GM21717 (cell line): ENCODE measurements at regions not wholly inside any gene's neighbourhood (a gene's known extent, or its start where the extent isn't known, plus 50 kb on each side); places are given as distances from the start of the nearest gene placed in this dataset.
"Not testable (repeated sequence)": the region's sequence is repeated elsewhere in the genome, so short reads cannot be mapped to it uniquely, and the experiment has no call there.

Source experiments
- ATAC-seq: cut with Tn5 transposase; IDR thresholded peaks from one replicate; pipeline ENCODE4 v1.9.1; 2021; ENCODE audit warnings: mild to moderate bottlenecking, moderate library complexity; ENCODE audit not compliant: unreplicated experiment

DNA sequence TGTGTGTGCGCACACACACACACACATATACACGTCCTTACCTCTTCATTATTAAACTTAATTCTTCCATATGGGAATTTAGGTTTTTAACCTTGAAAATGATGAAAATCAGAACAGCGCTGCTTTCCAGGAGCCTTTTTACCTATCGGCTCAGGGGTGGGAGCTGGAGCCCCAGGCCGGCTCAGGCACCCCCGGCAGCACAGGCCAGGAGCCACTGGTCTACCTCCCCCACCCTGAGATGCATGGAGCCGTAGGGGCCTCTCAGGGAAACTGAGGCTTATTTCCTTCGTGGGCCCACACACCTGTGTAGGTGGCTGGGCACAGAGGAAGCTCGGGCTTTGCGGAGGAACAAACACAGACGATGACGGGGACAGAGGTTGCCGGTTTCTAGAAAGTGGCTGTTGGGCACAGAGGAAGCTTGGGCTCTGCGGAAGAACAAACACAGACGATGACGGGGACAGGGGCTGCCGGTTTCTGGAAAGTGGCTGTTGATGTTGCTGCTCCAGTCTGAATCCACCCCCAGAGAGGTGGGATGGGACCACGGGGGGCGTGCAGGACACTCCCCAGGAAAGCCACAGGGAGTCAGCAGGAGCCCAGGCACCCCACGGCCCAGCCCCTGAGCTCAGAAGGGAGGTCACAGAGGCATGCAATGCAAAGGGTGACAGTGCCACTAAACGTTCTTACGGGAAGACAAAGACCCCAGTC lies 149.4 kb downstream of the BRD1 start:
- ATAC-seq = no peak

- no peak for ATAC-seq
Measured at GRCh38 chr22:49677495-49677889, 150.2 kb downstream of the BRD1 start.

DNA sequence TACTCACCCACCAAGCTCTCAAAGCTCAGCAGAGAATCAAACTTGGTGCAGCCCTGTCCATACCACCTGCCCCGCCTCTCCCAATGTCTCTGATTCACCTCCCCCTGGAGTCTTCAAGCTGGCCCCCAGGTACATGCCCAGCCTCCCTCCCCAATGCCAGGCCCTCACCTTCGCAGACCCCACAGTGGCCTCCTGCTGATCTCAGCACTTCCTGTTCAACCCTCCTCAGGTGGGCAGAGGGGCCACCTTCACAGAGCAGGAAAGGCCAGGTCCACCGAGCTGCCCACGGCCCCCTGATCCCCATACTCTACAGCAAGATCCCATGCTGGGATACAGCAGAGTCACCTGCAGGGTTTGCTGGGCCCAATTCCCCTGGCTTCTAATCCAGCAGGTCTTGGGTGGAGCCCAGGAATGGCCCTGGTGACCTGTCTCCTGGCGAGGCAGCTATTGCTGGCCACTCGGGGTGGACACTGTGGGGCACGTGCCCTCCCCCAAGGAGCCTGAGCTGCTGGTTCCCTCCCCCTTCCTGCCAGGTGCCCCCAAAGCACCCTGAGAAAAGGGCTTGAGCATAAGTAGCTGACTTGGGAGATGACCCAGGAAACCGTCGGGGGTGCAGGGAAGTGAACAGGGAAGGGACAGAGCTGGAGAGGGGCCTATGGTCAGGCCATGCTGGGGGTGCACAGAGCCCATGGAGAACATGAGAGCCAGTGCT lies 150.7 kb downstream of the BRD1 start:
- ATAC-seq = no peak

- no peak for ATAC-seq
Measured at GRCh38 chr22:49676230-49676629, 151.4 kb downstream of the BRD1 start.

DNA sequence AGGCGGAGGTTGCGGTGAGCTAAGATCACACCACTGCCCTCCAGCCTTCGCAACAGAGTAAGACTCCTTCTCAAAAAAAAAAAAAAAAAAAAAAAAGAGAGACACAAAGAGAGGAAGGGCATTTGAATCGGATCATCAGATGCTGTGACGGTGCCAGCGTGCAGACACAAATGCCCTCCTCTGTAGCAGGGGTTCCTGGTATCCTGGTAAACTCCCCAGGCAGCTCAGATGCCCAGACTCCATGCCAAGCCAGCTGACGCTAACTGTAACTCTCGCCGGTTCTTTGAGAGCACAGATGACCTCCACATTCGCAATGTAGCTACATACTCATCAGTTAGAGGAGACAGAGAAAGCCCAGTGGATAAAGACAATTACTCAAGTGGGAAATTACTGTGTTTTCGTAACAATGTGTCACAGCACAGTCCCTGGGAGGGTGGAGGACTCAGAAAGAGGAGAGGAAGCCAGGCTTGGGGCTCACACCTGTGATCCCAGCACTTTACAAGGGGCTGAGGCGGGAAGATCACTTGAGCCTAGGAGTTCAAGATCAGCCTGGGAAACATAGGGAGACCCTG lies 153.1 kb downstream of the BRD1 start:
- no peak for ATAC-seq

- no peak for ATAC-seq
Measured at GRCh38 chr22:49673048-49673447, 154.6 kb downstream of the BRD1 start.

- no peak for ATAC-seq
Measured at GRCh38 chr22:49672014-49672516, 155.6 kb downstream of the BRD1 start.

- ATAC-seq = no peak
Measured at GRCh38 chr22:49671331-49672013, 156.2 kb downstream of the BRD1 start.

DNA sequence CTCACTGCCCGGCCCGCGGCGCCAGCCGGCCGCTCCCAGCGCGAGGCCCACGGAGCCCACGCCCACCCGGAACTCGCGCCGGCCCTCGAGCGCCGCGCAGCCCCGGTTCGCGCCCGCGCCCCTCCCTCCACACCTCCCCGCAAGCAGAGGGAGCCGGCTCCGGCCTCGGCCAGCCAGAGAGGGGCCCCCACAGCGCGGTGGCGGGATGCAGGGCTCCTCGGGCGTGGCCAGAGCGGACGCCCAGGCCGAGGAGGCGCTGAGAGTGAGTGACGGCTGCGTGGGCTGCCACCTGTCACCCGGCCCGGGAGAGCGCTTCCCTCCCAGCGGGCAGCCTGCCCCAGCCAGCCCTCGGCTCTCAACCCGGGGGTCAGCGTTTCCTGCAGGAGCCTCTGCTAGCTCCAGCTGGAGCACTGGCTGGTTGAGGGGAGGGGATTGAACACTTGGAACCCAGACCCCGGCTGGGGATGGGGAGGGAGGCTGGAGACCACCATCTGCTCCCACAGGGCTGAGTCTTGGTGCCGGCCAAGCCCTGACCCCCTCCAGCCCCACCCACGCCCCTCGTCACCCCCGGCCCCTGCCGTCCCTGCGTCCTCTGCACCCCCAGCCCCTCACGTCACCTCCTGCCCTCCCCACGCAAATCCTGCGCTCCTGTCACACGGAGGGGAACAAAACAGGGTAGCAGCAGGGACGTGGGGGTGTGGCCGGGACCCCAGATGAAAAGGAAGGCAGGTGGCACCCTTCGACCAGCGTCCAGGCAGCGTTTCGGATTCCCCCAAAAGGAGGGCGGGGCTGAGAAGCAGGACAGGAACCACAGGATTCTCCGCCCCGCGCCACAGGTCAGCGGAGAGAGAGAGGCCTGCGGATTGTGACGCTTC lies 157.0 kb downstream of the BRD1 start:
- no peak for ATAC-seq

DNA sequence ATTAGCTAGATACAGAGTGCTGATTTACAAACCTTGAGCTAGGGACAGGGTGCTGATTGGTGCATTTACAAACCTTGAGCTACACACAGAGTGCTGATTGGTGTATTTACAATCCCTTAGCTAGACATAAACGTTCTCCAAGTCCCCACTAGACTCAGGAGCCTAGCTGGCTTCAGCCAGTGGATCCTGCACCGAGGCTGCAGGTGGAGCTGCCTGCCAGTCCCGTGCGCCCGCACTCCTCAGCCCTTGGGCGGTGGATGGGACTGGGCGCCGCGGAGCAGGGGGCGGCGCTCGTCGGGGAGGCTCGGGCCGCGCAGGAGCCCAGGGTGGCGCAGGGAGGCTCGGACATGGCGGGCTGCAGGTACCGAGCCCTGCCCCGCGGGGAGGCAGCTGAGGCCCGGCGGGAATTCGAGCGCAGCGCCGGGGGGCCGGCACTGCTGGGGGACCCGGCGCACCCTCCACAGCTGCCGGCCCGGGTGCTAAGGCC lies 157.7 kb downstream of the BRD1 start:
- not testable (repeated sequence) for ATAC-seq

DNA sequence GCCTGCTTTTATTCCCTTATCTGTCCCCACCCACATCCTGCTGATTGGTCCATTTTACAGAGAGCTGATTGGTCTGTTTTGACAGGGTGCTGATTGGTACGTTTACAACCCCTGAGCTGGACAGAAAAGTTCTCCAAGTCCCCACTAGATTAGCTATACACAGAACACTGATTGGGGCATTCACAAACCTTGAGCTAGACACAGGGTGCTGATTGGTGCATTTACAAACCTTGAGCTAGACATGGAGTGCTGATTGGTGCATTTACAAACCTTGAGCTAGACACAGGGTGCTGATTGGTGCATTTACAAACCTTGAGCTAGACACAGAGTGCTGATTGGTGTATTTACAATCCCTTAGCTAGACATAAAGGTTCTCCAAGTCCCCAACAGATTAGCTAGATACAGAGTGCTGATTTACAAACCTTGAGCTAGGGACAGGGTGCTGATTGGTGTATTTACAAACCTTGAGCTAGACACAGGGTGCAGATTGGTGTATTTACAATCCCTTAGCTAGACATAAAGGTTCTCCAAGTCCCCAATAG lies 158.2 kb downstream of the BRD1 start:
- not testable (repeated sequence) for ATAC-seq

- no peak for ATAC-seq
Measured at GRCh38 chr22:49668402-49668801, 159.3 kb downstream of the BRD1 start.

GRCh38 chr22:49667236-49667635 lies 160.4 kb downstream of the BRD1 start:
- no peak for ATAC-seq

GRCh38 chr22:49666146-49666809 lies 161.4 kb downstream of the BRD1 start:
- ATAC-seq = no peak

DNA sequence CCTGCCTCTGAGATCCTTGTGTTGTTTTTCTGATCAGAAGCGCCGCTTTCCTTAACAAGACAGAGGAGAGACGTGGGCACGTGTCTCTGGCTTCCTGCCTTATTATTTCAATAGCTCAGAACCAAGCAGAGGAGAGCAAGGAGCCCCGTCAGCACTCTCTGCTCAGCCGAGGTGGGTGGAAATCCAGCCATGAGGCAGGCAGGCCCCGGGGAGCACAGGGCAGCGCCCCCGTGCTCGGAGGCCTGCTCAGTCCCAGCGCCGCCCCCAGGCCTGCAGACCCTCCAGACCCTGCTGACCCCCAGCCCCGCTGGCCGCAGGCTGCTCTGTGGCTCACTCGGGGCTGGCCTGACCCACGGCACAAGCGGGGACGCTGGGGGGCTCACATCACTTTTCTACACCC lies 162.8 kb downstream of the BRD1 start:
- ATAC-seq = no peak

DNA sequence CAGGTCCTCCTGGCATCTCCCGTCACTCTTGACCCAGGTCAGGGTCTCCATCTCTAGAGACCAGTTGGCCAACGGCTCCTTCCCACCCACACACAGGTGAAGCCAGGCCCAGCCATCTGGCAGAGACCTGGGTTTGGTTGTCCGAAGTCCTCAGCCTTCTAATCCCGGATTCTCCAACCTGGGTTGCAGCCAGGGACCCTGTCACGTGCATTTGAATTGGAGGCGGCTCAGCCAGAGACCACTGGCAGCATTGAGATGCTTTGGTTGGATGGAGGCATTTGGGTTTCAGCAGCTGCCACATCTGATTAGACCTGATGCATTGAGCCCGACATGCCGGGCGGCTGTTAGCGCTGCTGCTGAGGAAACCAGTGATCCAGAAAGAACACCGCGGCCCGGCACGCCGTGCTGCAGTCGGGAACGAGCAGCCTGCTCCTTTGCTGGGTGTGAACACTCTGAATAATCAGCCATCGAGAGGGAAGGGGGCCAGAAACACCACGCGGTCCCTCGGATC lies 163.2 kb downstream of the BRD1 start:
- no peak for ATAC-seq

- ATAC-seq = no peak
Measured at GRCh38 chr22:49663823-49664222, 163.8 kb downstream of the BRD1 start.

GRCh38 chr22:49663311-49663711 lies 164.4 kb downstream of the BRD1 start:
- ATAC-seq = no peak

- no peak for ATAC-seq
Measured at GRCh38 chr22:49662681-49663080, 165.0 kb downstream of the BRD1 start.
